A673 (cell line): ENCODE measurements at regions not wholly inside any gene's neighbourhood (a gene's known extent, or its start where the extent isn't known, plus 50 kb on each side); places are given as distances from the start of the nearest gene placed in this dataset.

Source experiments
- EZH2 ChIP-seq: fragments of 200-600 bp; sonication (generic); IDR thresholded peaks from 2 replicates; pipeline ENCODE4 v1.6.1; 2017; ENCODE audit warnings: borderline replicate concordance, low read depth, mild to moderate bottlenecking, mixed read lengths, antibody characterized with exemption, low read length; ENCODE audit not compliant: poor library complexity, severe bottlenecking
- TF ChIP-seq, protein P1 (sequence below): fragments of 300-800, 200-600 bp; sonication (generic); conservative IDR thresholded peaks from 2 replicates; pipeline ENCODE4 v1.5.1; 2017; ENCODE audit warnings: low read depth, mild to moderate bottlenecking, antibody characterized with exemption, low read length, moderate library complexity, mixed read lengths

DNA sequence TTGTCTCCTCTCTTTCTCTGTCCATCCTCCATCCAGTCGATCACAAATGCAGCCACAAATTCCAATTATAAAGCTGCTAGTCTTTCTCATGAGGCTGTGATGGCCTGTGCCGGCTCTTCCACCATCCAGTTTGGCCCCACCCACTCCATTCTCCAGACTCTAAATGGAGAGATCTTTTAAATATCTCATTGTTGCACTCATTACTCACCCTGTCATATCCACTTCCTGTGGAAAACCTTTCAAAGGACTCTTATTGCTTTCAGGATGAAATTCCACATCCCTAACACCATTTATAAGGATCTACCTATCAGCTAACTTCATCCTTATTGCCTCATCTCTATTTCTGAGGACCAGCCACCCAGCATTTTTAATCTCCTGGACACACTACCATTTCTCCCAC is 70.6 kb downstream of the NRN1 start:
- TF ChIP-seq, protein P1, sequence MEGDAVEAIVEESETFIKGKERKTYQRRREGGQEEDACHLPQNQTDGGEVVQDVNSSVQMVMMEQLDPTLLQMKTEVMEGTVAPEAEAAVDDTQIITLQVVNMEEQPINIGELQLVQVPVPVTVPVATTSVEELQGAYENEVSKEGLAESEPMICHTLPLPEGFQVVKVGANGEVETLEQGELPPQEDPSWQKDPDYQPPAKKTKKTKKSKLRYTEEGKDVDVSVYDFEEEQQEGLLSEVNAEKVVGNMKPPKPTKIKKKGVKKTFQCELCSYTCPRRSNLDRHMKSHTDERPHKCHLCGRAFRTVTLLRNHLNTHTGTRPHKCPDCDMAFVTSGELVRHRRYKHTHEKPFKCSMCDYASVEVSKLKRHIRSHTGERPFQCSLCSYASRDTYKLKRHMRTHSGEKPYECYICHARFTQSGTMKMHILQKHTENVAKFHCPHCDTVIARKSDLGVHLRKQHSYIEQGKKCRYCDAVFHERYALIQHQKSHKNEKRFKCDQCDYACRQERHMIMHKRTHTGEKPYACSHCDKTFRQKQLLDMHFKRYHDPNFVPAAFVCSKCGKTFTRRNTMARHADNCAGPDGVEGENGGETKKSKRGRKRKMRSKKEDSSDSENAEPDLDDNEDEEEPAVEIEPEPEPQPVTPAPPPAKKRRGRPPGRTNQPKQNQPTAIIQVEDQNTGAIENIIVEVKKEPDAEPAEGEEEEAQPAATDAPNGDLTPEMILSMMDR = no peak
- no peak for TF ChIP-seq EZH2
